ENCODE measurements at regions not wholly inside any gene's neighbourhood (a gene's known extent, or its start where the extent isn't known, plus 50 kb on each side); places are given as distances from the start of the nearest gene placed in this dataset.
"Not testable (repeated sequence)": the region's sequence is repeated elsewhere in the genome, so short reads cannot be mapped to it uniquely, and the experiment has no call there.

GRCh38 chr10:53422223-53422888 lies 649.8 kb upstream of the MBL2 start:
- DNase-seq, result no peak

- no peak for DNase-seq
These were observed 640.1 kb upstream of the MBL2 start for GRCh38 chr10:53412651-53413050.

- DNase-seq, result no peak
These were observed 633.9 kb upstream of the MBL2 start for GRCh38 chr10:53406532-53406931.

GRCh38 chr10:53403688-53404087 lies 631.1 kb upstream of the MBL2 start:
- DNase-seq, result no peak

- no peak for DNase-seq
These were observed 630.0 kb upstream of the MBL2 start for GRCh38 chr10:53402594-53402993.

- no peak for DNase-seq
These were observed 629.0 kb upstream of the MBL2 start for GRCh38 chr10:53401536-53401935.

GRCh38 chr10:53396876-53397275 lies 624.3 kb upstream of the MBL2 start:
- DNase-seq, result no peak

GRCh38 chr10:53395449-53395848 lies 622.9 kb upstream of the MBL2 start:
- no peak for DNase-seq

- no peak for DNase-seq
These were observed 615.0 kb upstream of the MBL2 start for GRCh38 chr10:53387562-53387961.

GRCh38 chr10:53382543-53382942 lies 610.0 kb upstream of the MBL2 start:
- no peak for DNase-seq

GRCh38 chr10:53379956-53380355 lies 607.4 kb upstream of the MBL2 start:
- DNase-seq, result no peak

- no peak for DNase-seq
These were observed 597.8 kb upstream of the MBL2 start for GRCh38 chr10:53370347-53370746.

- no peak for DNase-seq
These were observed 589.4 kb upstream of the MBL2 start for GRCh38 chr10:53361936-53362335.

- no peak for DNase-seq
These were observed 588.7 kb upstream of the MBL2 start for GRCh38 chr10:53361281-53361680.

- DNase-seq, result not testable (repeated sequence)
These were observed 586.4 kb upstream of the MBL2 start for GRCh38 chr10:53358978-53359377.

- DNase-seq, result no peak
These were observed 586.0 kb upstream of the MBL2 start for GRCh38 chr10:53358536-53358935.

- peak; percentile 7 for DNase-seq
These were observed 585.0 kb upstream of the MBL2 start for GRCh38 chr10:53357587-53357986.

GRCh38 chr10:53356616-53357349 lies 584.2 kb upstream of the MBL2 start:
- DNase-seq, result no peak

- not testable (repeated sequence) for DNase-seq
These were observed 569.9 kb upstream of the MBL2 start for GRCh38 chr10:53342531-53342930.

GRCh38 chr10:53338199-53338598 lies 565.6 kb upstream of the MBL2 start:
- not testable (repeated sequence) for DNase-seq

- not testable (repeated sequence) for DNase-seq
These were observed 563.3 kb upstream of the MBL2 start for GRCh38 chr10:53335803-53336422.

- no peak for DNase-seq
These were observed 558.9 kb upstream of the MBL2 start for GRCh38 chr10:53331460-53331859.

- DNase-seq, result not testable (repeated sequence)
These were observed 554.1 kb upstream of the MBL2 start for GRCh38 chr10:53326401-53327305.
